ENCODE measurements at regions not wholly inside any gene's neighbourhood (a gene's known extent, or its start where the extent isn't known, plus 50 kb on each side); places are given as distances from the start of the nearest gene placed in this dataset.

DNA sequence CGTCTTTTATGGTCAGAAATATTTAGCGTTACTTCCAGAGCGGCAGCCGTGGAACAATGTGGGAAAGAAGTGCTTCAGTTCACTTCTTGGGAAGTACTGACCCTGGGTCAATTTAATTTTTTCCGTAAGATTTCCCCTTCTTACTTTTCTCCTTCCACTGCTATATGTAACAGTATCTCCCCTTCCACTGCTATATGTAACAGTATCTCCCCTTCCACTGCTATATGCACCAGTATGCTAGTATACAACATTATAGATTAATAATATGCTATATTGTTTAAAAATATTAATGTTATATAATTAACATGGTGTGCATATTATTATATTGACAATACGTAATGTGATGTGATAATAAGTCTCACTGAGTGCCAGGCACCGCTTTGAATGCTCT, 69.7 kb upstream of the ERG start:
- TF ChIP-seq POLR2A (IDR thresholded peaks at IDR 0.05; ENCODE audit: low read length) (no peak), GATA1 (IDR thresholded peaks at IDR 0.05; ENCODE audit: low read depth, low read length) (no peak)
